ENCODE measurements at regions not wholly inside any gene's neighbourhood (a gene's known extent, or its start where the extent isn't known, plus 50 kb on each side); places are given as distances from the start of the nearest gene placed in this dataset.

GRCh38 chr5:125837866-125838265 lies 585.3 kb upstream of the GRAMD2B start:
- TF ChIP-seq GATA3 (IDR thresholded peaks at IDR 0.05; ENCODE audit: low read depth, low read length) (no peak), GATA2 (IDR thresholded peaks at IDR 0.05; ENCODE audit: low read depth, low read length) (no peak)

Data from SH-SY5Y (cell line).